IMR-90 (cell line): ENCODE measurements at regions not wholly inside any gene's neighbourhood (a gene's known extent, or its start where the extent isn't known, plus 50 kb on each side); places are given as distances from the start of the nearest gene placed in this dataset.

Source experiments
- ATAC-seq: fragments of 200-7000 bp; cut with Tn5 transposase; 2 replicates; pipeline ENCODE4 v1.9.1; 2020; ENCODE audit warnings: low read depth, mild to moderate bottlenecking, moderate library complexity
- BruUV-seq: library from RNA; stranded (reverse); fragments of 400-500 nt; replicated peaks from 2 replicates; lab custom pipeline; 2021; lab: Mats Ljungman, UMichigan
- CTCF ChIA-PET: fragments of 300-600 bp; formaldehyde crosslinking; extraction: SDS; loops from one replicate; lab custom pipeline; 2021; ENCODE audit warnings: antibody characterized with exemption; lab: Yijun Ruan, JAX
- POLR2A ChIA-PET: fragments of 300-600 bp; sonication (Branson Sonifier 250); formaldehyde crosslinking; loops from one replicate; lab custom pipeline; 2022; ENCODE audit warnings: antibody characterized with exemption; ENCODE audit not compliant: unreplicated experiment; lab: Charles Lee
- DNase-seq: peaks from one replicate; pipeline ENCODE4 v3.0.0; 2013
- H2AFZ ChIP-seq: replicated peaks from 2 replicates; pipeline ENCODE3; 2013; ENCODE audit warnings: low read length, mild to moderate bottlenecking; ENCODE audit not compliant: poor library complexity
- H2AK5ac ChIP-seq: 2 replicates; pipeline ENCODE4 v1.6.1; 2013; ENCODE audit warnings: low read depth, low read length, inconsistent platforms
- H2AK9ac ChIP-seq: replicated peaks from 2 replicates; pipeline ENCODE3; 2013; ENCODE audit warnings: mild to moderate bottlenecking, low read depth, low read length, moderate library complexity; ENCODE audit not compliant: poor library complexity
- H2BK120ac ChIP-seq: 2 replicates; pipeline ENCODE4 v1.6.1; 2013; ENCODE audit warnings: low read depth, low read length, inconsistent platforms
- H2BK15ac ChIP-seq: 3 replicates; pipeline ENCODE4 v1.6.1; 2013; ENCODE audit warnings: low read depth, low read length, inconsistent platforms
- H2BK20ac ChIP-seq: 2 replicates; pipeline ENCODE4 v1.6.1; 2013; ENCODE audit warnings: low read depth, mild to moderate bottlenecking, inconsistent platforms, low read length, moderate library complexity
- H2BK5ac ChIP-seq: 2 replicates; pipeline ENCODE4 v1.6.1; 2013; ENCODE audit warnings: mild to moderate bottlenecking, low read depth, low read length, inconsistent platforms; ENCODE audit not compliant: poor library complexity, severe bottlenecking
- H3K14ac ChIP-seq: replicated peaks from 2 replicates; pipeline ENCODE4 v1.6.1; 2013; ENCODE audit warnings: low read depth, low read length, inconsistent platforms
- H3K18ac ChIP-seq: 2 replicates; pipeline ENCODE4 v1.6.1; 2013; ENCODE audit warnings: low read depth, low read length, control low read depth
- H3K23ac ChIP-seq: 2 replicates; pipeline ENCODE4 v1.6.1; 2013; ENCODE audit warnings: low read depth, low read length, inconsistent platforms
- H3K27ac ChIP-seq: 2 replicates; pipeline ENCODE4 v1.5.1; 2013; ENCODE audit warnings: mild to moderate bottlenecking, control low read depth, low read length; ENCODE audit not compliant: insufficient read depth
- H3K27me3 ChIP-seq: 2 replicates; pipeline ENCODE4 v1.6.1; 2013; ENCODE audit warnings: low read length; ENCODE audit not compliant: control insufficient read depth, insufficient read depth
- H3K36me3 ChIP-seq: 2 replicates; pipeline ENCODE4 v1.6.1; 2013; ENCODE audit warnings: low read length, mixed read lengths; ENCODE audit not compliant: control insufficient read depth, insufficient read depth
- H3K4ac ChIP-seq: 2 replicates; pipeline ENCODE4 v1.6.1; 2013; ENCODE audit warnings: low read depth, low read length, inconsistent platforms
- H3K4me1 ChIP-seq: 2 replicates; pipeline ENCODE4 v1.6.1; 2013; ENCODE audit warnings: low read length, mixed read lengths; ENCODE audit not compliant: control insufficient read depth, insufficient read depth
- H3K4me2 ChIP-seq: 2 replicates; pipeline ENCODE4 v1.6.1; 2013; ENCODE audit warnings: low read depth, mild to moderate bottlenecking, control low read depth, low read length, moderate library complexity
- H3K4me3 ChIP-seq: 2 replicates; pipeline ENCODE4 v1.5.1; 2013; ENCODE audit warnings: low read depth, mild to moderate bottlenecking, control low read depth, low read length, moderate library complexity; ENCODE audit not compliant: insufficient read depth
- H3K56ac ChIP-seq: 2 replicates; pipeline ENCODE4 v1.6.1; 2013; ENCODE audit warnings: low read length, inconsistent platforms; ENCODE audit not compliant: insufficient read depth; ENCODE audit errors: extremely low read depth
- H3K79me1 ChIP-seq, 2 experiments: 2 replicates each; pipeline ENCODE4 v1.6.1; 2013; ENCODE audit warnings: low read length in 2 of 2, inconsistent platforms in 1 of 2, low read depth in 1 of 2
- H3K9ac ChIP-seq: 2 replicates; pipeline ENCODE4 v1.6.1; 2013; ENCODE audit warnings: low read depth, low read length, control low read depth
- H3K9me1 ChIP-seq: 2 replicates; pipeline ENCODE4 v1.6.1; 2013; ENCODE audit warnings: low read length, inconsistent platforms; ENCODE audit not compliant: insufficient read depth
- H3K9me3 ChIP-seq: 2 replicates; pipeline ENCODE4 v1.6.1; 2013; ENCODE audit warnings: low read length; ENCODE audit not compliant: control insufficient read depth, insufficient read depth
- H4K20me1 ChIP-seq: 2 replicates; pipeline ENCODE4 v1.6.1; 2013; ENCODE audit warnings: low read length, inconsistent platforms; ENCODE audit not compliant: insufficient read depth
- H4K5ac ChIP-seq: 2 replicates; pipeline ENCODE4 v1.6.1; 2013; ENCODE audit warnings: mild to moderate bottlenecking, low read depth, low read length, control low read depth
- H4K8ac ChIP-seq, 2 experiments: 2 replicates each; pipeline ENCODE4 v1.6.1; 2013; ENCODE audit warnings: low read depth in 2 of 2, low read length in 2 of 2, control low read depth in 1 of 2, inconsistent platforms in 1 of 2
- H4K91ac ChIP-seq: 2 replicates; pipeline ENCODE4 v1.6.1; 2013; ENCODE audit warnings: low read depth, low read length, inconsistent platforms; ENCODE audit not compliant: insufficient read depth
- MAFK ChIP-seq: IDR thresholded peaks from 2 replicates; pipeline ENCODE4 v1.6.1; 2012; ENCODE audit warnings: low read depth, low read length, improper control_type of control experiment
- POLR2A ChIP-seq: IDR thresholded peaks from 2 replicates; pipeline ENCODE4 v1.6.1; 2012; ENCODE audit warnings: mild to moderate bottlenecking, low read depth, low read length
- RCOR1 ChIP-seq: IDR thresholded peaks from 2 replicates; pipeline ENCODE4 v1.6.1; 2012; ENCODE audit warnings: mild to moderate bottlenecking, low read length, improper control_type of control experiment; ENCODE audit not compliant: insufficient replicate concordance
- USF2 ChIP-seq: fragments of 150-350 bp; IDR thresholded peaks from 2 replicates; pipeline ENCODE4 v1.6.1; 2017; ENCODE audit warnings: mild to moderate bottlenecking, antibody characterized with exemption, low read length, low read depth
- WGBS, 2 experiments: methylation state at CpG; one replicate each; pipeline versions ENCODE4 v1.1.5 to v1.1.7; 2013; ENCODE audit warnings: missing lambda C conversion rate in 2 of 2; ENCODE audit not compliant: insufficient read length in 1 of 2; ENCODE audit errors: extremely low coverage in 2 of 2; 5-methylcytosine and 5-hydroxymethylcytosine counted together
- dilution Hi-C: fragments of 300-500 bp; cut with HindIII; formaldehyde crosslinking; loops from one replicate; pipeline ENCODE4 v1.14.3; 2018; ENCODE audit warnings: low sequenced_read_pairs; ENCODE audit not compliant: unreplicated experiment
- in situ Hi-C: fragments of 300-500 bp; cut with MboI; formaldehyde crosslinking; loops from 3 replicates; pipeline ENCODE4 v1.14.3; 2019; ENCODE audit warnings: low sequenced_read_pairs, inconsistent platforms, mixed read lengths
- intact Hi-C: fragments of 100-400 bp; cut with micrococcal nuclease; formaldehyde crosslinking; loops from 2 replicates; pipeline ENCODE4 v1.10.0; 2022

- no CpG with 5 or more reads among the region's 2 CpGs for WGBS, 2 experiments
- TF ChIP-seq POLR2A (no peak), MAFK (no peak), RCOR1 (no peak), USF2 (no peak)
- no peak overlapping the region for H2BK15ac ChIP-seq
- no peak overlapping the region for H2AK5ac ChIP-seq
- no TSS peak for BruUV-seq
- ATAC-seq (no peak), DNase-seq (no peak)
- H3K4me1 ChIP-seq: no peaks in the 10 kb centered on the region
- H3K27me3 ChIP-seq: no peaks in the 10 kb centered on the region
- ChIA-PET CTCF (no interaction called here), POLR2A (no interaction called here)
- no peaks in the 10 kb centered on the region for H3K36me3 ChIP-seq
- H3K27ac ChIP-seq: no peak overlapping the region
- H4K20me1 ChIP-seq: no peaks in the 10 kb centered on the region
- H3K4me3 ChIP-seq: no peak overlapping the region
- H4K5ac ChIP-seq: no peak overlapping the region
- intact Hi-C loops: no loop called here
- in situ Hi-C loops: no loop called here
- no peak overlapping the region for H3K14ac ChIP-seq
- H2BK5ac ChIP-seq: no peak overlapping the region
- H4K8ac ChIP-seq: no peak overlapping the region
- no peak overlapping the region for H3K23ac ChIP-seq
- no peak overlapping the region for H3K4ac ChIP-seq
- peaks cover 2% of the 10 kb centered on the region; the same call in 1 of the 2 replicates for H3K9me3 ChIP-seq
- no peak overlapping the region for H3K4me2 ChIP-seq
- no peaks in the 10 kb centered on the region for H3K9me1 ChIP-seq
- dilution Hi-C loops: no loop called here
- H2AFZ ChIP-seq: no peak overlapping the region
- no peak overlapping the region for H3K56ac ChIP-seq
- H2BK20ac ChIP-seq: no peak overlapping the region
- no peak overlapping the region for H2BK120ac ChIP-seq
- H3K18ac ChIP-seq: no peak overlapping the region
- no peak overlapping the region for H2AK9ac ChIP-seq
- H3K9ac ChIP-seq: no peak overlapping the region
- H4K91ac ChIP-seq: no peak overlapping the region
- no peaks in the 10 kb centered on the region for H3K79me1 ChIP-seq
These were observed 870.6 kb upstream of the ADGRL4 start for GRCh38 chr1:79877086-79877485.
